Choroid plexus epithelial cell (primary cell): ENCODE measurements at regions not wholly inside any gene's neighbourhood (a gene's known extent, or its start where the extent isn't known, plus 50 kb on each side); places are given as distances from the start of the nearest gene placed in this dataset.

Experiments
- DNase-seq: peaks from one replicate; pipeline ENCODE4 v3.0.0-alpha.2; 2010; ENCODE audit warnings: low read depth
- H3K4me3 ChIP-seq: 2 replicates; pipeline ENCODE4 v1.5.1; 2011; ENCODE audit warnings: low read depth, mild to moderate bottlenecking, control low read depth, low read length, moderate library complexity
- TF ChIP-seq, protein P1 (sequence below): conservative IDR thresholded peaks from 2 replicates; pipeline ENCODE4 v1.5.1; 2011; ENCODE audit warnings: low read depth, mild to moderate bottlenecking, control low read depth, inconsistent platforms, low read length, moderate library complexity

DNA sequence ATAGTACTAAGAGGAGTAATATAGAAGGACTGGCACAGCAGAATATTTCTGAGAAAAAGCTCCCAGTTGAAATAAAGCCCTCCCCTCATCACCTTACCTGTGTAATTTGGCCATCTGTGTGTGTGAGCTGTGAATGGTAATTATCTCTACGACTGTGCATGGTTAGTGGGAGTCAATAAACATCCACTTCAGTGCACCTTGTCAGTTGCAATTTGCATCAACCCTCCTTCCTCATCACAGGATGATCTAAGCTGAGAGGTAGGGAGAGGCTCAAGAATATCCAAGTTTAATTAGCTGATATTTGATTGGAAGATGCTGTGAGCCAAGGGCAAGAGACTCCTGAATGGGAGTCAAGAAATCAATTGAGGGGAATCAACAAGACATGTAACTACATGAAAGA is 694.9 kb upstream of the KLHL29 start:
- no peak for DNase-seq
- H3K4me3 ChIP-seq = no peak overlapping the region
- TF ChIP-seq, protein P1, sequence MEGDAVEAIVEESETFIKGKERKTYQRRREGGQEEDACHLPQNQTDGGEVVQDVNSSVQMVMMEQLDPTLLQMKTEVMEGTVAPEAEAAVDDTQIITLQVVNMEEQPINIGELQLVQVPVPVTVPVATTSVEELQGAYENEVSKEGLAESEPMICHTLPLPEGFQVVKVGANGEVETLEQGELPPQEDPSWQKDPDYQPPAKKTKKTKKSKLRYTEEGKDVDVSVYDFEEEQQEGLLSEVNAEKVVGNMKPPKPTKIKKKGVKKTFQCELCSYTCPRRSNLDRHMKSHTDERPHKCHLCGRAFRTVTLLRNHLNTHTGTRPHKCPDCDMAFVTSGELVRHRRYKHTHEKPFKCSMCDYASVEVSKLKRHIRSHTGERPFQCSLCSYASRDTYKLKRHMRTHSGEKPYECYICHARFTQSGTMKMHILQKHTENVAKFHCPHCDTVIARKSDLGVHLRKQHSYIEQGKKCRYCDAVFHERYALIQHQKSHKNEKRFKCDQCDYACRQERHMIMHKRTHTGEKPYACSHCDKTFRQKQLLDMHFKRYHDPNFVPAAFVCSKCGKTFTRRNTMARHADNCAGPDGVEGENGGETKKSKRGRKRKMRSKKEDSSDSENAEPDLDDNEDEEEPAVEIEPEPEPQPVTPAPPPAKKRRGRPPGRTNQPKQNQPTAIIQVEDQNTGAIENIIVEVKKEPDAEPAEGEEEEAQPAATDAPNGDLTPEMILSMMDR = no peak

DNA sequence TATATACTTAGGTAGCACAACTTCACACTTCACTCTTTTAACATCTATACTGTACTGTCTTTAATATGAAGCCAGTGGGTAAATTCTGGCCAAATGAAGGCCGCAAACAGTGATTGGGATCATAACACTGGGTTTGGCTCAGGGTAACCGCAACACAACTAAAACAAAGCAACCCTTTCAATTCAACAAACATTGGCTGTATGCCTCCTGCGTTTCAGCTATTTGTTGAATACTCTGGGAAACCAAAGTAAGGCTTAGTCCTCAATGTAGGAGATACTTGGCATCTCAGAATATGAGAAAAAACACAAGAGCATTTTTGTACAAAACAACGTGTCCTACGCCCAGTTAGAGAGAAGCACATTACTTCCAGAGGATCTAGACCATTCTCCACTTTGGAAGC is 693.3 kb upstream of the KLHL29 start:
- DNase-seq = no peak
- TF ChIP-seq, protein P1 = no peak
- no peak overlapping the region for H3K4me3 ChIP-seq

DNA sequence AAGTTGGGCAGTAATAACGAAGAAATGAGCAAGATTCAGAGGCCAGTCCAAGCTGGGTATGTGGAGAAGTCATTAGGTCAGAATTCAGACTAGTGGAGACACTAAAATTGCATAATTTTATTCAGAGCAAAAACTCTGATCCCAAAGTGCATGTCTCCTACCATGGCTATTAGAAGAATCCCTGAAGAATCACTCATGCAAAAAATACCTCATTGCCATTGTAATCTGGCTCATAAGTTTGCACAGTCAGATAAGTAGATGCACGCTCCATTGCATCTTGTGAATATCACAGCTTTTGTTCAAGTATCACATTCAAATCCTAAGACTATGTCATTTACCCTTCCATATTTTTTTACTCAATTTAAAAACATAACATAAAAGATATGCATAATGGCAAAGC is 692.2 kb upstream of the KLHL29 start:
- TF ChIP-seq, protein P1 = no peak
- H3K4me3 ChIP-seq = no peak overlapping the region
- DNase-seq = no peak

DNA sequence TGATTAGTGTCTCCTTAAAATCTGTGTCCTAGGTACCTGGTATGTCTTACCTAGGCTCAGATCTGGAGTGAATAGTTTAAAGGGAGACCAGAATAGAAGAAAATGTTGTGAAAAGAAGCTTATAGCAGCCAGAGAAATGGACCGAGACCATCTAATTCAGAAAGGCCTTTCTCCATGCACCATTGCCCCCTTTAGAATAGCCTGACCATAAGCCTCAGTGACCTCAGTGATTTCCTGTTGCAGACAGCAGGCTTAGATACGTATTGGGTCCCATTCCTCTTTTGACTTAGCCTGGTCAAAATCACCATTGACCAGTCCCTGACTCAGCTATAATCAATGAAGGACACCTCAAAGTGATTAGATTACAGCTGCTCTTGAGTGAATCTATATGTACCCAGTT is 690.7 kb upstream of the KLHL29 start:
- TF ChIP-seq, protein P1 = no peak
- no peak overlapping the region for H3K4me3 ChIP-seq
- no peak for DNase-seq

DNA sequence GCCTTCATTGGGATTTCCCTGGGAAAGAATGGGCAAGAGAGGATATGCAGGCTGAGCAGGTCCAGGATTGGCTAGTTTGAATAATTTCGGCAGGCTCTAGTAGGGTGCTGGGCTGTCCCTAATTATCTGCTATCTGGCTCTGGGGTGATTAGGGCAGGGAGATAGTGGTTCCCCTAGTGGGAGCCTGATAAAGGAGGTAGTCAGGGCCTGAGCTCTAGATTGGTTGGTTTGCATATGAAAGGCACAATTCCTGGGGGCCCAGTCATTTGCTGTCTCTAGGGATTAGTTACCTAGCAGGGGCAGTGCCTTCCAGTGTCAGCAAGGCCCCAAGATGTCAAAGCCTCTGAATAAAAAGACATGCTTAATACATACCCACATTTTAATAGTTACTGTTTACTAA is 690.1 kb upstream of the KLHL29 start:
- DNase-seq = no peak
- no peak overlapping the region for H3K4me3 ChIP-seq
- TF ChIP-seq, protein P1 = no peak

DNA sequence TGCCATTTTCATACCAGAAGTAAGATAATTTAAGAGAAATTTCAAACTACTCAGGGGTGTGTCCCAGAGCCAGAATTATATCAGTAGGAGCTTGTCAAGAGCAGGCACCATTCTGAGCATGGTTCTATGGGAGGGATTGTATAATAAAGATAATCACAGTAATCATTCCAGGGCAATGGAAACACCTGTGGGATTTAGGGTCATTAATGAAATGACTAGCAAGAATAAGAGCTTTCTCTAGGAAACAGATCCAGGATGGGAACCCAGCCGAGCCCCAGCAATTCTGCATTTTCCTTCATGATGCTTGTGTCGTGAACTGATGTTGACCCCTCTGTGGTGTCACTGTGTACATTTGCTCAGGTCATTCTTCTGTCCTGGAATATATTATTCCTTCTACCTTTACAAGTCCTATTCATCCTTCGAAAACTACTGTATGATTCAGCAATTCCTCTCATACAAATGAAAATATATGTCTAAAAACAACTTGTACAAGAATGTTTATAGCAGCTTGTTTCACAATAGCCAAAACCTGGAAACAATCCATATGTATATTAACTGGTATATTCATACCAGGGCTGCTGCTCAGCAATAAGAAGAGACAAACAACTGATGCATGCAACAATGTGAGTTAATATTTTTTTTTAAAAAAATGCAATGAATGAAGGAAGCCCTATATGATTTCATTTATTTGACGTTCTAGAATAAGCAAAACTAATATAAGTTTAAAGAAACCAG is 687.8 kb upstream of the KLHL29 start:
- H3K4me3 ChIP-seq = no peak overlapping the region
- TF ChIP-seq, protein P1 = no peak
- no peak for DNase-seq

DNA sequence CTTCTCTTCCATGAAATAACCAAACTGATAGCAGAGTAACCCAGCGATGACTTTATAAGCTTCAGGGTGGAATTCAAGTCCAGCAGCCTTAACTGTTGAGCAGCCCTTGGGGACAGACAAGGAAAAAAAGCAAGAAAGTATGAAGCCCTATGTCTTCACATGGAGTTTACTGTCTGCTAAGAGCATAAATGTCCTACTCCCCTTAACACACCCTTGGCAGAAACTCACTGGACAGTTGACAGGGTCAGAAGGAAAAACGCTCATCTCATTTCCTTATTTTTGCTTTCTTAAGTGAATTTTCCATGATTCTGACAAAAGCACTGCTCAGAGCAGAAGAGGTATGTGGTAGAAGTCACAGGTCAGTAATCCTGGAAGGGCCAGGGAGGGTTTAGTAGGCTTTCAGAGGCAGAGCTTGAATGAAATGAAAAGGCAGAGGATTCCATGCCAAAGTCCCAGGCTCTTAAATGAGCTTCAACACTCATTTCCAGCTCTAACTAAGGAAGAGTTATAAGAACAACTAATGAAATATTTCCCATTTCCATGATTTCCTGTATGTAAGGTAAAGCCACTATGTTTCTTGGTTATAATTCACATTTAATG is 683.3 kb upstream of the KLHL29 start:
- DNase-seq = no peak
- no peak overlapping the region for H3K4me3 ChIP-seq
- TF ChIP-seq, protein P1 = no peak
